ENCODE measurements at regions not wholly inside any gene's neighbourhood (a gene's known extent, or its start where the extent isn't known, plus 50 kb on each side); places are given as distances from the start of the nearest gene placed in this dataset.

- Histone ChIP-seq H3K36me3 (ENCODE audit: control insufficient read depth in 1 of 2, insufficient read depth in 2 of 2, low read length in 2 of 2) (no peaks in the 10 kb centered on the region), H3K23ac (ENCODE audit: low read length) (no peak overlapping the region), H3K18ac (ENCODE audit: low read length) (no peak overlapping the region), H3K4me3 (ENCODE audit: low read depth, low read length) (no peak overlapping the region), H3K9ac (ENCODE audit: low read length) (no peak overlapping the region), H2BK5ac (ENCODE audit: low read depth, low read length, poor library complexity) (no peak overlapping the region), H3K14ac (ENCODE audit: low read length) (no peak overlapping the region), H3K4me1 (ENCODE audit: control insufficient read depth in 1 of 2, insufficient read depth in 2 of 2, low read length in 2 of 2) (no peaks in the 10 kb centered on the region), H2BK12ac (ENCODE audit: low read length) (no peak overlapping the region), H4K91ac (ENCODE audit: low read depth, low read length) (no peak overlapping the region), H3K79me1 (ENCODE audit: low read length) (peaks cover 2% of the 10 kb centered on the region), H2BK120ac (ENCODE audit: insufficient read depth, low read length, poor library complexity) (no peak overlapping the region), H3K9me3 (ENCODE audit: insufficient read depth, low read depth, low read length) (no peaks in the 10 kb centered on the region), H3K4me2 (ENCODE audit: low read length) (no peak overlapping the region), H3K4ac (ENCODE audit: low read depth, low read length) (no peak overlapping the region), H2AK5ac (ENCODE audit: low read length) (no peak overlapping the region), H2AFZ (ENCODE audit: insufficient read depth, low read length, poor library complexity) (no peak overlapping the region), H3K27ac (ENCODE audit: low read depth, low read length) (no peak overlapping the region), H4K8ac (ENCODE audit: low read depth, low read length) (no peak overlapping the region), H3K79me2 (ENCODE audit: control insufficient read depth, insufficient read depth, low read length, poor library complexity) (no peaks in the 10 kb centered on the region), H3K27me3 (ENCODE audit: insufficient read depth, low read length) (no peaks in the 10 kb centered on the region), H4K12ac (ENCODE audit: low read depth, low read length) (no peak overlapping the region)
- no peak for DNase-seq
- no CpG with 5 or more reads among the region's 12 CpGs for WGBS (ENCODE audit: extremely low coverage, insufficient coverage, insufficient read length)
These were observed 612.4 kb downstream of the TNS3 start for GRCh38 chr7:46969303-46970130.

DNA sequence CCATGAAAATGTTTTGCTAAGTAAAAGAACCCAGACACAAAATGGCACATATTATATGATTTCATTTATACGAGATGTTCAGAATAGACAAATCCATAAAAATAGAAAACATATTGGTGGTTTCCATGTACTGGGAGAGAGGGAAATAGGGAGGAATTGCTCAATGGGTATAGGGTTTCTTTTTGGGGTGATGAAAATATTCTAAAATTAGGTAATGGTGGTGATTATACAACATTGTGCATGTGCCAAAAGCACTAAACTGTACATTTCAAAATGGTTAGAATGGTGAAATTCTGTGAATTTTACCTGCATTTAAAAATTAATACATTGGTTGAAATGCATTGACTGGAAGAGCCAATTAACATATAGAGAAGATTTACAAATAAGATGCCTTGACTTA is 613.9 kb downstream of the TNS3 start:
- H3K4me3 ChIP-seq (ENCODE audit: low read depth, low read length) = no peak overlapping the region
- no peaks in the 10 kb centered on the region for H3K36me3 ChIP-seq (ENCODE audit: control insufficient read depth in 1 of 2, insufficient read depth in 2 of 2, low read length in 2 of 2)
- no peaks in the 10 kb centered on the region for H3K4me1 ChIP-seq (ENCODE audit: control insufficient read depth in 1 of 2, insufficient read depth in 2 of 2, low read length in 2 of 2)
- H3K27me3 ChIP-seq (ENCODE audit: insufficient read depth, low read length) = no peaks in the 10 kb centered on the region
- H4K91ac ChIP-seq (ENCODE audit: low read depth, low read length) = no peak overlapping the region
- no peak overlapping the region for H3K4me2 ChIP-seq (ENCODE audit: low read length)
- H2AFZ ChIP-seq (ENCODE audit: insufficient read depth, low read length, poor library complexity) = no peak overlapping the region
- no peak for DNase-seq
- no peak overlapping the region for H3K23ac ChIP-seq (ENCODE audit: low read length)
- H3K14ac ChIP-seq (ENCODE audit: low read length) = no peak overlapping the region
- no peak overlapping the region for H2BK12ac ChIP-seq (ENCODE audit: low read length)
- no peak overlapping the region for H3K18ac ChIP-seq (ENCODE audit: low read length)
- peaks cover 2% of the 10 kb centered on the region for H3K79me1 ChIP-seq (ENCODE audit: low read length)
- no peaks in the 10 kb centered on the region for H3K9me3 ChIP-seq (ENCODE audit: insufficient read depth, low read depth, low read length)
- H2BK5ac ChIP-seq (ENCODE audit: low read depth, low read length, poor library complexity) = no peak overlapping the region
- H4K8ac ChIP-seq (ENCODE audit: low read depth, low read length) = no peak overlapping the region
- no peak overlapping the region for H4K12ac ChIP-seq (ENCODE audit: low read depth, low read length)
- WGBS (ENCODE audit: extremely low coverage, insufficient coverage, insufficient read length) = no CpG with 5 or more reads among the region's 1 CpG
- H3K4ac ChIP-seq (ENCODE audit: low read depth, low read length) = no peak overlapping the region
- H2BK120ac ChIP-seq (ENCODE audit: insufficient read depth, low read length, poor library complexity) = no peak overlapping the region
- H3K79me2 ChIP-seq (ENCODE audit: control insufficient read depth, insufficient read depth, low read length, poor library complexity) = no peaks in the 10 kb centered on the region
- H3K9ac ChIP-seq (ENCODE audit: low read length) = no peak overlapping the region
- no peak overlapping the region for H3K27ac ChIP-seq (ENCODE audit: low read depth, low read length)
- no peak overlapping the region for H2AK5ac ChIP-seq (ENCODE audit: low read length)

GRCh38 chr7:46963719-46964118 is 618.2 kb downstream of the TNS3 start:
- H3K9me3 ChIP-seq (ENCODE audit: insufficient read depth, low read depth, low read length) = no peaks in the 10 kb centered on the region
- H3K9ac ChIP-seq (ENCODE audit: low read length) = no peak overlapping the region
- H2BK120ac ChIP-seq (ENCODE audit: insufficient read depth, low read length, poor library complexity) = no peak overlapping the region

GRCh38 chr7:46960970-46961369 is 620.9 kb downstream of the TNS3 start:
- Histone ChIP-seq H3K36me3 (ENCODE audit: control insufficient read depth in 1 of 2, insufficient read depth in 2 of 2, low read length in 2 of 2) (no peaks in the 10 kb centered on the region), H2BK5ac (ENCODE audit: low read depth, low read length, poor library complexity) (no peak overlapping the region), H3K79me1 (ENCODE audit: low read length) (no peaks in the 10 kb centered on the region), H3K14ac (ENCODE audit: low read length) (no peak overlapping the region), H4K8ac (ENCODE audit: low read depth, low read length) (no peak overlapping the region), H3K4ac (ENCODE audit: low read depth, low read length) (no peak overlapping the region), H3K18ac (ENCODE audit: low read length) (no peak overlapping the region), H3K4me3 (ENCODE audit: low read depth, low read length) (no peak overlapping the region), H3K4me2 (ENCODE audit: low read length) (no peak overlapping the region), H3K27ac (ENCODE audit: low read depth, low read length) (no peak overlapping the region), H3K9ac (ENCODE audit: low read length) (no peak overlapping the region), H3K79me2 (ENCODE audit: control insufficient read depth, insufficient read depth, low read length, poor library complexity) (no peaks in the 10 kb centered on the region), H2AK5ac (ENCODE audit: low read length) (no peak overlapping the region), H3K23ac (ENCODE audit: low read length) (no peak overlapping the region), H2BK120ac (ENCODE audit: insufficient read depth, low read length, poor library complexity) (no peak overlapping the region), H2AFZ (ENCODE audit: insufficient read depth, low read length, poor library complexity) (no peak overlapping the region), H3K4me1 (ENCODE audit: control insufficient read depth in 1 of 2, insufficient read depth in 2 of 2, low read length in 2 of 2) (no peaks in the 10 kb centered on the region), H2BK12ac (ENCODE audit: low read length) (no peak overlapping the region), H4K91ac (ENCODE audit: low read depth, low read length) (no peak overlapping the region), H4K12ac (ENCODE audit: low read depth, low read length) (no peak overlapping the region), H3K27me3 (ENCODE audit: insufficient read depth, low read length) (no peaks in the 10 kb centered on the region), H3K9me3 (ENCODE audit: insufficient read depth, low read depth, low read length) (no peaks in the 10 kb centered on the region)
- no CpG with 5 or more reads among the region's 3 CpGs for WGBS (ENCODE audit: extremely low coverage, insufficient coverage, insufficient read length)
- DNase-seq = no peak

More at GRCh38 chr7:46963719-46964118, 618.2 kb downstream of the TNS3 start:
- Histone ChIP-seq H2AFZ (ENCODE audit: insufficient read depth, low read length, poor library complexity) (no peak overlapping the region), H2BK12ac (ENCODE audit: low read length) (no peak overlapping the region), H3K4me2 (ENCODE audit: low read length) (no peak overlapping the region), H3K18ac (ENCODE audit: low read length) (no peak overlapping the region), H4K8ac (ENCODE audit: low read depth, low read length) (no peak overlapping the region), H3K79me1 (ENCODE audit: low read length) (no peaks in the 10 kb centered on the region), H4K91ac (ENCODE audit: low read depth, low read length) (no peak overlapping the region), H2AK5ac (ENCODE audit: low read length) (no peak overlapping the region), H3K4me3 (ENCODE audit: low read depth, low read length) (no peak overlapping the region), H3K27me3 (ENCODE audit: insufficient read depth, low read length) (no peaks in the 10 kb centered on the region), H3K14ac (ENCODE audit: low read length) (no peak overlapping the region), H3K23ac (ENCODE audit: low read length) (no peak overlapping the region), H3K27ac (ENCODE audit: low read depth, low read length) (no peak overlapping the region), H3K79me2 (ENCODE audit: control insufficient read depth, insufficient read depth, low read length, poor library complexity) (no peaks in the 10 kb centered on the region), H3K4me1 (ENCODE audit: control insufficient read depth in 1 of 2, insufficient read depth in 2 of 2, low read length in 2 of 2) (no peaks in the 10 kb centered on the region), H3K4ac (ENCODE audit: low read depth, low read length) (no peak overlapping the region), H3K36me3 (ENCODE audit: control insufficient read depth in 1 of 2, insufficient read depth in 2 of 2, low read length in 2 of 2) (no peaks in the 10 kb centered on the region), H2BK5ac (ENCODE audit: low read depth, low read length, poor library complexity) (no peak overlapping the region), H4K12ac (ENCODE audit: low read depth, low read length) (no peak overlapping the region)
- DNase-seq = no peak
